HG02571 (cell line): ENCODE measurements at regions not wholly inside any gene's neighbourhood (a gene's known extent, or its start where the extent isn't known, plus 50 kb on each side); places are given as distances from the start of the nearest gene placed in this dataset.
A peak's percentile ranks its signal among the peaks of the same experiment; 100 is the strongest.
"Not testable (repeated sequence)": the region's sequence is repeated elsewhere in the genome, so short reads cannot be mapped to it uniquely, and the experiment has no call there.

ENCODE experiments used
- ATAC-seq: cut with Tn5 transposase; IDR thresholded peaks from one replicate; pipeline ENCODE4 v1.9.1; 2021; ENCODE audit warnings: mild to moderate bottlenecking, moderate library complexity; ENCODE audit not compliant: unreplicated experiment

DNA sequence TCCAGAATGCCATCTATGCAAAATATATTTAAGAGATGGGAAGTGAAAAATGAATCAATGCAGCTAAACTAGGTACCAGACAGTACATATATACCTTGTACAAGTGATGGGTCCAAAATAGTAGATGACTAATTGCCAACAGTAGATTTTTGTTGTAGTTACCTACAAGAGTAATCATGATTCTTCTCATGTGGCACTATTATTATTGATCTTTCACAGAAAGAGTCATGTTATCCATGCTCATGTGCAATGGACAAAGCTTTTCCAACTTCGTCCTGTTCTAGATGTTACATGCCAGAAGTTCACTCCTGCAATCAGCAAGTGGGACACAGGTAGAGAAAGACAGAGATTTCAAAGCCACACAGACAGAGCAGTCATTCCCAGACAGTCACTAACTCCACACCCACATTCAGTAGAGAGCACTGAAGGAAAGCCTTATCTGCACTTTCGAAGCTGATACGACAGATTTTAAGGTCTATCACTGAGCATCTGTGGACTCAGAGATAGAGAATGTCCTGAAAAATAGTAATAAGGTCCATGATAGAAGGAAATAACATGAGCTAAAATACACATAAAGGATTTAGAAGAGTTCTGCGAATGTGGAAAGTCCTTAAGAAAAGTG, 101.6 kb upstream of the ITPRID2 start:
- ATAC-seq, result peak; percentile 49

DNA sequence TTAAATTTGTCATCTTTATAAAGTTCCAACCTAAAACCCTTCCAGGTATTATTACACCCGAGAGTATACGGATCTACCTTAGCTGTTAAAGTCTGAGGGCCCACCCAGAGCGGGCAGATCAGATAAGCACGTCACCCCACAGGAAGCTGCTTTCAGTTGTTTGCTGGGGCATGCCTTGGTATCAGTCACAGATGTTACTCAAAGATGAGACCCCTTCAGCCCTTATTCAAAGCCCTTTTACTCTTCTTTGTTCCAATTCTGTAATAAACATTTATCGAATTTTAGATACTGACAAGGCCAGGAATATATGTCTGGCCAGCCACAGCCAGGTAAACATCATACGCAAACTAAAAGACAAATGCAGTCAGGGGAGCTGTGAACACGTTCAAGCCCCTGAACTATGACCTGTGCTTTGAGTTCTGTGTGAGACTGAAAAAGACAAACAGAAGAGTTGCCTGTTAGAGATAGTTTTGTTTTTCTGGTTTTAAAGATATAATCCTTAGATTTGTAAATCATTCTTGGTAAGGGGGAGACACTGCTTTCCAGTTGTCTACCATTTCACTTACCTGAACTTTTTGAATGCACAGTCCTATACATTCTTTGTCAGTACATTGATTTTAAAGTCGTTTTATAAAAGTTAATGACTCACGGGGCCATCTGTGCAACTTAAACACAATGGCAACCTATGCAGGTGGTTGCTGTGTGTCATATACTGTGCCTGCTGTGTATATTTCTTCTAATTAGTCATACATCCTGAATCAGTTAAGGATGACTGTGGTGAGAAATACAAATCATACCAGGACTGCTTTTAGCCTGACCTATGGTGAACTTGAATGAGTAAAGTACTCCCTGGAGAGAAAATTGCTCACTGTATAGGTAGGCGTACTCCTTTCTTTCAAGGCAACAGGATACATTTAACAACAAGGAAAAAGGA, 100.5 kb upstream of the ITPRID2 start:
- peak; percentile 95 for ATAC-seq

GRCh38 chr2:181792906-181793305, 98.6 kb upstream of the ITPRID2 start:
- no peak for ATAC-seq

- no peak for ATAC-seq
Observed at GRCh38 chr2:181798022-181798421, 93.5 kb upstream of the ITPRID2 start.

DNA sequence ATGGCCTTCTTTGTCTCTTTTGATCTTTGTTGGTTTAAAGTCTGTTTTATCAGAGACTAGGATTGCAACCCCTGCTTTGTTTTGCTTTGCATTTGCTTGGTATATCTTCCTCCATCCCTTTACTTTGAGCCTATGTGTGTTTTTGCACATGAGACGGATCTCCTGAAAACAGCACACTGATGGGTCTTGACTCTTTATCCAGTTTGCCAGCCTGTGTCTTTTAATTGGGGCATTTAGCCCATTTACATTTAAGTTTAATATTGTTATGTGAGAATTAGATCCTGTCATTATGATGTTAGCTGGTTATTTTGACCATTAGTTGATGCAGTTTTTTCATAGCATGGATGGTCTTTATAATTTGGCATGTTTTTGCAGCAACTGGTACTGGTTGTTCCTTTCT, 89.2 kb upstream of the ITPRID2 start:
- ATAC-seq, result not testable (repeated sequence)

GRCh38 chr2:181803903-181804799, 87.4 kb upstream of the ITPRID2 start:
- not testable (repeated sequence) for ATAC-seq

DNA sequence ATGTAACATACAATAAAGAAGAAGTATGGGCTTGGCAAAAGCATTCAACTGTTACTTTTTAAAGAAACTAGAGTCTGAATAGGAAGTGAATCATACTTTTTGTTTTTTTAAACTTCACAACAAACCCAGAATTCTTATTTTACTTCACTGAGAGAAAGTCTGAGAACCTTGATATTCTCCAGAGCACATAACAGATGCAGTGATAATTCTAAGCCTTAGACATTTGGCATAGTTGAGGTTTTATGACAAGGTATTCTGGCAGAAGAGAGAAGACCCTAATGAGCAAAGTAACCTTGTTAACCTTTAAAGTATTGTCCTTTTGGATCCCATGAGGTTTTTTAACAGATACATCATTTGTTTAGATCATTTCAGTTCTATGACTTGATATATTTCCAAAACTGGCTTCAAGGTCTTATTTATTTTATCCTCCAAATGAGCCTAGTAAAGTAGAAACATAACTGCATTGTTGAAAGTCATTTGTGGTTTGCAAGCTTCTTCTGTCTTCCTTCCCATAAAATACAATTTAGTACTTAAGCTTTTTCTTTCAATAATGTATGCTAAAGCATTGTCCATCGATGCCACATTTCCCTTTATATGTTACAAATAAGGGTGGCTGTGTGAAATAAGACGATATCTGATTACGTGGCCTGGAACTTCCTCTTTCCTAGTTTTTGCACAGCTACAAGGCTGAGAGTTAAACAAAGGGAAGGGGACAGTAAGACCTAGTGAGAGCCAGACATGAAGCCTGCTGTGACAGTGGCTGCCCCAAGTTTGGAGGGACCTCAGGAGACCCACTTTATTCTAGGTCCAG, 86.1 kb upstream of the ITPRID2 start:
- ATAC-seq, result no peak

GRCh38 chr2:181806039-181806392, 85.5 kb upstream of the ITPRID2 start:
- no peak for ATAC-seq

- ATAC-seq, result no peak
Observed at GRCh38 chr2:181807526-181807925, 84.0 kb upstream of the ITPRID2 start.

DNA sequence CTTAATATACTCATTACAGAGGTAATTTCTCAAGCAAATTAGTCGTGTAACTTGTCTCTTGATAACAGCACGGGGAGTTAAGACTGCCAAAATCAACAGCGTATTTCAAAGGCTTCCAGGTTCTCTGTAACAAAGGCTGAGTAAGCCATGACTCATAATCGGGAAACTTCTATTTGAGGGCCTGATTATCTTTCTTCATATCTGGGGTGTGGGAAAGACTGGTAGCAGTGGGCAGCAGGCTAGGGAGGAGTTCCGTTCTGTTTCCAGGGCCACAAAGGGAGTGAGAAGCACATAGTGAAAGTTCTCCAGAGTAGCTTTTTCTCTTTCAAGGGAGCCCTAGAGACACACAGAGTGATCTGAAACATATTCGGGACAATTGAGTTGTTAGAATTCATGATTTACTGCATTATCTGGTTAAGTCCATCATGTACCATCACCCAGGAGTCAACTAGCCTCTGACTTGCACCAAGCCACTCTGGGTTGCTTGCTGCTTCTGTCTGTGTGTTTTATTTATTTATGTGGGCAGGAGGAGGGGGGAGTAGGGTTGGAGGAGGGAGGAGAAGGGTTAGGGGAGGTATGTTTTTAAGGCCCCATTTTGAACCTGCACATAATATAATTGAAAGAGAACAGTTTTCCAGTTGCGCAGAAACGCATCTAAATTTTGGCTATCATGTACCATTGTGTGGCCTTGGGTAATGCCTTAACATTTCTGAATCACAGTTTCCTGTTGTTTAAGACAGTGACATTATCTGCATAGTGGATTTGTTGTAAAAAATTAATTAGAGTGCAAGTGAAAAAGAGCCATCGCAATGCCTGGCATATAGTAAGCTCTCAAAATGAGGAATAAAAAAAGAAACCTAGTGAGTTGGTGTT, 80.5 kb upstream of the ITPRID2 start:
- no peak for ATAC-seq

GRCh38 chr2:181812106-181812743, 79.3 kb upstream of the ITPRID2 start:
- no peak for ATAC-seq

DNA sequence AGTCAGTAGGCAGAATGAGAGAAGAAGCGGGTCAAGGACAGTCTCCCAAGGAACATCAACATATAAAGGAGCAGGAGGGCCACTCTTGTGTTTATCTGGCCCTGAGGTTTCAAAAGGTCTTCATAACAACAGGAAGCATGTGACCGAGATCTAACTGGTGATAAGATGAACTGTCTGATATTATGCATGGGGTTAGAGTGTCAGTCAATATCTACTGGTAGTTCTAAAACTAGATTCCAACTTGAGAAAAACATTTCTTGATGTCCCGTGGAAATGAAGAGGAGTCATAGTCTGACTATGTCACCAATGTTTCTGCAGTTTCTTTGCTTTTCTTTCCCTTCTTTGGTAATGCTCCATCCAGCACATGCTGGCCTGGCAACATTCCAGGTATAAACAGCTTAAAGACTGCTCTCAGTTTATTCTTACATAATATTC, 77.5 kb upstream of the ITPRID2 start:
- ATAC-seq, result no peak

DNA sequence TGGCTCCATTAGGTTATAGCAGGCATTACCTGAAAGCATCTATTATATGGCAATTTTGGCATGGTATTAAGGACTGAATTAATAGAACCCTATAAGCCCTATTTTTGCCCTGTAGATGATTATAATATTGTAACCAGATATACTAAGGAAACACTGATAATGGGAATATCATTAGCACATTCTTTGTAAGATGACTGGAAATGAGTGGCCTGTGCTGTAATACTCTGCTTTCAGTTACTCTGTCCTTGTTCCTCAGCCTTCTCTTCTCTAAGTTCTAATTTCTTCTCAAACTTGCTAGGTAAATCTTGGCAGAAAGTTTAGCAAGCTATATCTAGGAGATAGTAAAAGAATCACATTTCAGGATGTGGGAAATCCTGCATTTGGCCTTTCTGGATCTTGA, 74.0 kb upstream of the ITPRID2 start:
- ATAC-seq, result no peak

DNA sequence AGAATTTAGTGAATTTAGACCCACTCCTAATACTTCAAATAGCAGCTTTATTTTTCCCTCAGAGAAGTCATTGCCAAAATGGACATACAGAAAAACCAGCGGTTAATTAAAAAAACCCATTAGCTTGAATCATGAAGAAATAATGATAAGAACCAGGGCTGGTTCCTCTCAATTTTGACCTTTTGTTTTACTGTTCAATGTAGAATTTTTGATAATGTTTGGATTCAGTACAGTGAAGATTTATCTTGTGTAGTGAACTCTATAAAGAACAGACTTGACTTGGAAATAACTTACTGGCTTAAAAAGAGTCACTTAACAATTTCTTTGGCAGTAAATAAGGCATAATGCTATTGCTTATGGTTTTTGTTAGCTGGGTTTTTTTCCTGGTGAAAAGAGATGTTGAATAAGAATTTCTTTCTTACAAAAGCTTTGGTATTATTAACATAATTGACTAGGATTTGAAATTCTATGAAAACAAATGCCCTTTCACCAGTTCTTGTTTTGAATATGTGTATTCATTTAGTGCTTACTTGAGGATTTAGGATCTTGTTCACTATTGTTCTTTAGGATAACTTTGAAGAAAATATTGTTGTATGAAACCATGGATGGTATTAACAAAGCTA, 73.4 kb upstream of the ITPRID2 start:
- no peak for ATAC-seq

- ATAC-seq, result no peak
Observed at GRCh38 chr2:181818840-181819239, 72.7 kb upstream of the ITPRID2 start.

GRCh38 chr2:181821049-181821448, 70.5 kb upstream of the ITPRID2 start:
- no peak for ATAC-seq

DNA sequence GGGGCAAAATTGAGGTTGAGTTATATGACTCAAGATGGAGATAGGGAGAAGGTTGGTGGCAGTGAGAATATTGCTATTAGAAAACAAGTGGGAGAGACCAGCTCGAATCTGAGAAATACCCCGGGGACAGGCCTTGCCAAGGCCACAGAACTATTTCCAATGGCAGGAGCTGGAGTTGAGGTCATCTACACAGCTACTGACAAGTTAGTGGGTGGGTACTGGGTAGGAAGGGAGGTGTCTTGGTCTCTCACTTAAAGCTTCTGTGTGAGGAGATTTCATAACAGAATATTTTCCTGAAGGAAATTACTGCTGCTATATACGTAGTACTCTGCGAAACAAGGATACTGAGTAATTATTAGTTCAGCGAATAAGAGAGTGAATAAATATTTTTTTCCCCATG, 69.4 kb upstream of the ITPRID2 start:
- ATAC-seq, result no peak

- ATAC-seq, result no peak
Observed at GRCh38 chr2:181823405-181823804, 68.1 kb upstream of the ITPRID2 start.
